SU-DHL-6 (cell line): ENCODE measurements at regions not wholly inside any gene's neighbourhood (a gene's known extent, or its start where the extent isn't known, plus 50 kb on each side); places are given as distances from the start of the nearest gene placed in this dataset.

Experiments used
- EZH2phosphoT487 ChIP-seq: fragments of 200-600 bp; sonication (generic), shearing (Covaris generic); conservative IDR thresholded peaks from 2 replicates; pipeline ENCODE4 v1.6.1; 2018; ENCODE audit warnings: mild to moderate bottlenecking, antibody characterized with exemption, low read length, moderate library complexity, mixed read lengths
- TF ChIP-seq, protein P1 (sequence below): fragments of 200-600 bp; sonication (generic); IDR thresholded peaks from one replicate; pipeline ENCODE4 v1.5.1; 2017; ENCODE audit warnings: antibody characterized with exemption, mild to moderate bottlenecking, low read length, moderate library complexity; ENCODE audit not compliant: insufficient read depth, poor library complexity, severe bottlenecking

GRCh38 chr9:31958572-31958971 is 425.9 kb upstream of the ACO1 start:
- TF ChIP-seq, protein P1, sequence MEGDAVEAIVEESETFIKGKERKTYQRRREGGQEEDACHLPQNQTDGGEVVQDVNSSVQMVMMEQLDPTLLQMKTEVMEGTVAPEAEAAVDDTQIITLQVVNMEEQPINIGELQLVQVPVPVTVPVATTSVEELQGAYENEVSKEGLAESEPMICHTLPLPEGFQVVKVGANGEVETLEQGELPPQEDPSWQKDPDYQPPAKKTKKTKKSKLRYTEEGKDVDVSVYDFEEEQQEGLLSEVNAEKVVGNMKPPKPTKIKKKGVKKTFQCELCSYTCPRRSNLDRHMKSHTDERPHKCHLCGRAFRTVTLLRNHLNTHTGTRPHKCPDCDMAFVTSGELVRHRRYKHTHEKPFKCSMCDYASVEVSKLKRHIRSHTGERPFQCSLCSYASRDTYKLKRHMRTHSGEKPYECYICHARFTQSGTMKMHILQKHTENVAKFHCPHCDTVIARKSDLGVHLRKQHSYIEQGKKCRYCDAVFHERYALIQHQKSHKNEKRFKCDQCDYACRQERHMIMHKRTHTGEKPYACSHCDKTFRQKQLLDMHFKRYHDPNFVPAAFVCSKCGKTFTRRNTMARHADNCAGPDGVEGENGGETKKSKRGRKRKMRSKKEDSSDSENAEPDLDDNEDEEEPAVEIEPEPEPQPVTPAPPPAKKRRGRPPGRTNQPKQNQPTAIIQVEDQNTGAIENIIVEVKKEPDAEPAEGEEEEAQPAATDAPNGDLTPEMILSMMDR = no peak
- TF ChIP-seq EZH2phosphoT487 = no peak
